Right atrium auricular region (tissue), 2 donors: ENCODE measurements at regions not wholly inside any gene's neighbourhood (a gene's known extent, or its start where the extent isn't known, plus 50 kb on each side); places are given as distances from the start of the nearest gene placed in this dataset.
"Not testable (repeated sequence)": the region's sequence is repeated elsewhere in the genome, so short reads cannot be mapped to it uniquely, and the experiment has no call there.

Source experiments
- DNase-seq: peaks from one replicate; pipeline ENCODE4 v3.0.0-alpha.2; 2019; ENCODE audit warnings: low spot score
- H3K27ac ChIP-seq, 2 donors: fragments of 200-600 bp; sonication (generic); 1 replicate in 1 of 2; 2 replicates in 1 of 2; pipeline ENCODE4 v1.5.1; 2016 to 2019
- H3K27me3 ChIP-seq, 2 donors: fragments of 200-600 bp; sonication (generic); one replicate each; pipeline versions ENCODE4 v1.5.1 to v1.6.0; 2017 to 2019
- H3K36me3 ChIP-seq: fragments of 200-600 bp; sonication (generic); one replicate; pipeline ENCODE4 v1.5.1; 2016
- H3K4me1 ChIP-seq, 2 donors: fragments of 200-600 bp; sonication (generic); one replicate each; pipeline versions ENCODE4 v1.5.1 to v1.6.0; 2017 to 2019
- H3K4me3 ChIP-seq, 2 donors: fragments of 200-600 bp; sonication (generic); 1 replicate in 1 of 2; 2 replicates in 1 of 2; pipeline ENCODE4 v1.5.1; 2017 to 2019; ENCODE audit warnings: mild to moderate bottlenecking in 1 of 2, moderate library complexity in 1 of 2
- H3K9me3 ChIP-seq, 2 donors: fragments of 200-600 bp; sonication (generic); one replicate each; pipeline ENCODE4 v1.5.1; 2019
- CTCF ChIP-seq, 2 donors: fragments of 200-600 bp; sonication (generic); IDR thresholded peaks; one replicate each; pipeline ENCODE4 v1.5.1; 2019; ENCODE audit warnings: antibody characterized with exemption in 2 of 2

- no peak for TF ChIP-seq CTCF (IDR thresholded peaks at IDR 0.05)
- DNase-seq: no peak
- no peaks in the 10 kb centered on the region for H3K27me3 ChIP-seq
- no peaks in the 10 kb centered on the region for H3K36me3 ChIP-seq
- H3K4me1 ChIP-seq: no peaks in the 10 kb centered on the region
- no peak overlapping the region for H3K27ac ChIP-seq
- H3K9me3 ChIP-seq: no peaks in the 10 kb centered on the region
- H3K4me3 ChIP-seq: no peak overlapping the region
Measured at GRCh38 chr3:164303894-164304293, 774.4 kb downstream of the SI start.

- H3K27ac ChIP-seq: no peak overlapping the region
- no peaks in the 10 kb centered on the region for H3K4me1 ChIP-seq
- no peaks in the 10 kb centered on the region for H3K27me3 ChIP-seq
- TF ChIP-seq CTCF (IDR thresholded peaks at IDR 0.05): no peak
- H3K36me3 ChIP-seq: no peaks in the 10 kb centered on the region
- DNase-seq: no peak
- no peaks in the 10 kb centered on the region for H3K9me3 ChIP-seq
- H3K4me3 ChIP-seq: no peak overlapping the region
Measured at GRCh38 chr3:164302622-164303021, 775.7 kb downstream of the SI start.

GRCh38 chr3:164291486-164291885, 786.8 kb downstream of the SI start:
- H3K27ac ChIP-seq, H3K4me3 ChIP-seq, H3K36me3 ChIP-seq, H3K9me3 ChIP-seq, H3K27me3 ChIP-seq, H3K4me1 ChIP-seq, DNase-seq: not testable (repeated sequence)

GRCh38 chr3:164278550-164278949, 799.7 kb downstream of the SI start:
- no peaks in the 10 kb centered on the region for H3K36me3 ChIP-seq
- TF ChIP-seq CTCF (IDR thresholded peaks at IDR 0.05): no peak
- no peaks in the 10 kb centered on the region for H3K4me1 ChIP-seq
- H3K4me3 ChIP-seq: no peak overlapping the region
- peaks cover 0 to 11% of the 10 kb centered on the region in 2 donors for H3K9me3 ChIP-seq
- H3K27ac ChIP-seq: no peak overlapping the region
- DNase-seq: no peak
- no peaks in the 10 kb centered on the region for H3K27me3 ChIP-seq

GRCh38 chr3:164267053-164267452, 811.2 kb downstream of the SI start:
- no peak overlapping the region for H3K4me3 ChIP-seq
- H3K9me3 ChIP-seq: no peaks in the 10 kb centered on the region
- DNase-seq: no peak
- no peak for TF ChIP-seq CTCF (IDR thresholded peaks at IDR 0.05)
- no peaks in the 10 kb centered on the region for H3K27me3 ChIP-seq
- no peaks in the 10 kb centered on the region for H3K4me1 ChIP-seq
- no peaks in the 10 kb centered on the region for H3K36me3 ChIP-seq
- H3K27ac ChIP-seq: no peak overlapping the region

GRCh38 chr3:164250923-164251322, 827.4 kb downstream of the SI start:
- TF ChIP-seq CTCF (IDR thresholded peaks at IDR 0.05): no peak
- no peak for DNase-seq
- Histone ChIP-seq H3K4me3 (no peak overlapping the region), H3K27ac (no peak overlapping the region), H3K4me1 (no peaks in the 10 kb centered on the region), H3K9me3 (no peaks in the 10 kb centered on the region), H3K36me3 (no peaks in the 10 kb centered on the region), H3K27me3 (no peaks in the 10 kb centered on the region)
